SK-N-DZ (cell line): ENCODE measurements at regions not wholly inside any gene's neighbourhood (a gene's known extent, or its start where the extent isn't known, plus 50 kb on each side); places are given as distances from the start of the nearest gene placed in this dataset.
"Not testable (repeated sequence)": the region's sequence is repeated elsewhere in the genome, so short reads cannot be mapped to it uniquely, and the experiment has no call there.

Experiments used
- DNase-seq: peaks from one replicate; pipeline ENCODE4 v3.0.0-alpha.2; 2015; ENCODE audit warnings: low spot score

GRCh38 chr5:56733580-56733979 lies 81.8 kb upstream of the MAP3K1 start:
- DNase-seq: no peak

DNA sequence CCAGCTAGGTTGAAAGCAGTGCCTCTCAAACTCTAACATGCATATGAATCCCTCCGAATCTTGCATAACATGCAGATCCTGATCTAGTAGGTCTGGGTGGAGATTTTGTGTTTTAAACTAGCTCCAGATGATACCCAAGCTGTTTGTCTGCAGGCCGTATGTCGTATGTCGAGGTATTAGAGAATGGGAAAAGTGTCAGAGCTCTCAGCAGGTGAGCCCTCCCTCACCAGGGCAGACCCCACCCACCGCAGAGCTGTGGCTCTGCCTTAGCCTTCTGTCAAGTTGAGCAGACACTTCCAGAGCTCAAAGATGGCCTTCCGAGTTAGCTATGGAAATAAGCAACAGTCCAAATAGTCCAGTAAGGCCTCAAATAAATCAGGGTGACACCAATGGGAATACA lies 83.2 kb upstream of the MAP3K1 start:
- no peak for DNase-seq

GRCh38 chr5:56731473-56731872 lies 83.9 kb upstream of the MAP3K1 start:
- DNase-seq: not testable (repeated sequence)

DNA sequence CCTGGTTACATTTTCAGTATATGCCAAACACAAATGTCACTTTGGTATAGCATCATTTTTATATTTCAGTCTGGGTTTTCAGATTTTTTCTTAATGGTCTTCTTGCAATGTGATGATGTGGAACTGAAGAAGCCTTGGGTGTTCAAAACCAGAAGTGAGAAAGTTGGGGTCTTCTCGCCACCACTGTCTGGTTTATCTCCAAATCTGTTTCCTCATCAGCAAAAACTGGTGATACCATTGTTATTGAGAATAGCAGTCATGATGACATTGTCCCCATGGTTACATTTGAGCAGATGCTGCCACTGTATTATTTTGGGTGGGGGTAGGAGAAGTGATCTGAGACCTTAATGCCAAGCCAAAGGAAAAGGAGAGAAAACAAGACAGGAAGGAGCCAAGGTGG lies 85.9 kb upstream of the MAP3K1 start:
- DNase-seq: no peak

GRCh38 chr5:56725711-56726411 lies 89.5 kb upstream of the MAP3K1 start:
- no peak for DNase-seq

GRCh38 chr5:56724857-56725256 lies 90.5 kb upstream of the MAP3K1 start:
- DNase-seq: not testable (repeated sequence)

DNA sequence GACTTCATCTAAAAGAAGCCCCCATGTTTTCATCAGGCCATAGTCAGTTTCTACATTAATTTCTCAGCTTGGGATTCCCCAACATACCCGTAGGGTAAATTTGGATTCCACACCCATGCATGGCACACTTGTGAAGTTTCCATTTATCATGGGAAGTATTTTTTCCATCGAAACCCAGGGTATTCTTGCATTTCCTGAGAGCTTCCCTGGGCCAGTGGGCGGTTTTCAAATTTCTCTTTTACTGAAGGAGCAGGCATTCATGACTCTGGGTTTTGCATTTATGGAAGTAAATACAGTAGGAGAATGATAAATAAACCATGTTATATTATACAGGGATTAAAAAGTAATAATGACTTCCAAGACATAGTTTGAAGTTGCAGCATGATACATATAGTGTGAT lies 93.0 kb upstream of the MAP3K1 start:
- no peak for DNase-seq

- DNase-seq: no peak
Observed at GRCh38 chr5:56717253-56717987, 97.9 kb upstream of the MAP3K1 start.

- DNase-seq: no peak
Observed at GRCh38 chr5:56715986-56716385, 99.4 kb upstream of the MAP3K1 start.

GRCh38 chr5:56712895-56713591 lies 102.3 kb upstream of the MAP3K1 start:
- no peak for DNase-seq

GRCh38 chr5:56710826-56711590 lies 104.3 kb upstream of the MAP3K1 start:
- no peak for DNase-seq

- DNase-seq: no peak
Observed at GRCh38 chr5:56706504-56706903, 108.8 kb upstream of the MAP3K1 start.

GRCh38 chr5:56705217-56705616 lies 110.1 kb upstream of the MAP3K1 start:
- no peak for DNase-seq

GRCh38 chr5:56703952-56704351 lies 111.4 kb upstream of the MAP3K1 start:
- DNase-seq: no peak

- no peak for DNase-seq
Observed at GRCh38 chr5:56700711-56701110, 114.6 kb upstream of the MAP3K1 start.

- no peak for DNase-seq
Observed at GRCh38 chr5:56699538-56699937, 115.8 kb upstream of the MAP3K1 start.

DNA sequence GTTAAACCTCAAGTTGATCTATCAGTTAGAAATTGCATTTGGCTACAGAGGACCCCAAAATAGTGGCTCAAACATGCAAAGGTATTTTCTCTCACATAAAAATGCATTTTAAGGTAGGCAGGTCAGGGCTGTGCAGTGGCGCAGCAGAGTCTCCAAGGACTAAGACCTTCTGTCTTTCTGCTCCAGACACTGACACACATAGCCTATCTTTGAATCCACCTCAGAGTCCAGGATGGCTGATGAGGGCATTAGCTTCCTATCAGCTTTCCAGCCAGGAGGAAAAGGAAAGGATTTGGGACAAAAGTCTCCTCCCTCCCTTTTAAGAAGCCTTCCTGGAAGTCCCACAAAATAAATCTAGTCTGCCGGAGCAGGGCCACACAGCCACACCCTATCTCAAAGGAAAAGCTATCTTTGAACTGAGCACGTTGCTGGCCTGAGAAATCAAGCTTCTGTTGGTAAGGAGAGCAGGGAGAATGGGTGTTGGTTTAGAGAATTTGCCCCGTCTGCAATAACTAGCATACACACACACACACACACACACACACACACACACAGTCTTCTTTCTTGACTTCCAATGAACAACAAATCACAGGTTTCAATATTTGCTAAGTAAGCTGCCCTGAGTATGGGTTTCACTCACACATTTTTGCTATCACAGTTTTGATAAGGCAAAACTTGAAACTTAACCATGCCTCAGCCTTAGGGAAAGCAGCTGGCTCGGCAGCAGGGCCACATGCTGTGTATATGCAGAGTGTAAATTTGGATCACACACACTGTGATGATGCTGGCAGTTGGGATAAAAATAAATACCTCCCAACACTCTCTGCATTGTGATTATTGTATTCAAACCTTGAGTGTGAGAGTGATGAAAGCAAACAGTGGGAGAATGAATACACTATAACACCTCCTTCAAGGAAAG lies 116.6 kb upstream of the MAP3K1 start:
- DNase-seq: no peak

DNA sequence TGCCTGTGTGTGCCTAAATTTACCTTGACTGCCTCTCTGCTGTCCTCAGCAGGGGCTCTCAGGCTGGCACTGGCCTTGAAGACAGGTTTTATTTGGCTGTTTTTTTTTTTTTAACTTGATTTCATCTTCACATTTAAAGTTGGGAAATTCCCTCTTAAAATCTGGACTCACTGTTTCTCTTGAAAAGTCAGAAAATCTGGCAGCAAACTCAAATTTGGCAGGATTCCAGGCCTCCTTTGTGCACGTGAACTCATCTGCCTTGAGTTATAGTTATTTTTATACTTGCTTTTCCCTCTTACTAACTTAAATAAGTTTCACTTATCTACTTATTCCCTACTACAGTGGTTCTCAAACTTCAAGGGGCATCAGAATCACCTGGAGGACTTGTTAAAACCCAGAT lies 118.4 kb upstream of the MAP3K1 start:
- no peak for DNase-seq

DNA sequence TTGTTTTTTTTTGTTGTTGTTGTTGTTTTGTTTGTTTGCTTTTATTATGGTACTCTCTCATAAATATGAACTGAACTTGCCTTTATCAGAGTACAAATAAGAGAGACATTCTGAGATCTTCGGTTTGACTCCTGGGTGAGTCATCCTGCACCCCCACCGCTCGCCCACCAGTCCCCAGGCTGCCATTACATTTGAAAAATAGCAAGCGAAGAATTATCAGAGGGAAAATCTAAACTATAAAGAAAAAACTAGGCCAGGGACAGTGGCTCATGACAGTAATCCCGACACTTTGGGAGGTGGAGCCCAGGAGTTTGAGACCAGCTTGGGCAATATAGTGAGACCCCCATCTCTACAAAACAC lies 122.1 kb upstream of the MAP3K1 start:
- DNase-seq: no peak

DNA sequence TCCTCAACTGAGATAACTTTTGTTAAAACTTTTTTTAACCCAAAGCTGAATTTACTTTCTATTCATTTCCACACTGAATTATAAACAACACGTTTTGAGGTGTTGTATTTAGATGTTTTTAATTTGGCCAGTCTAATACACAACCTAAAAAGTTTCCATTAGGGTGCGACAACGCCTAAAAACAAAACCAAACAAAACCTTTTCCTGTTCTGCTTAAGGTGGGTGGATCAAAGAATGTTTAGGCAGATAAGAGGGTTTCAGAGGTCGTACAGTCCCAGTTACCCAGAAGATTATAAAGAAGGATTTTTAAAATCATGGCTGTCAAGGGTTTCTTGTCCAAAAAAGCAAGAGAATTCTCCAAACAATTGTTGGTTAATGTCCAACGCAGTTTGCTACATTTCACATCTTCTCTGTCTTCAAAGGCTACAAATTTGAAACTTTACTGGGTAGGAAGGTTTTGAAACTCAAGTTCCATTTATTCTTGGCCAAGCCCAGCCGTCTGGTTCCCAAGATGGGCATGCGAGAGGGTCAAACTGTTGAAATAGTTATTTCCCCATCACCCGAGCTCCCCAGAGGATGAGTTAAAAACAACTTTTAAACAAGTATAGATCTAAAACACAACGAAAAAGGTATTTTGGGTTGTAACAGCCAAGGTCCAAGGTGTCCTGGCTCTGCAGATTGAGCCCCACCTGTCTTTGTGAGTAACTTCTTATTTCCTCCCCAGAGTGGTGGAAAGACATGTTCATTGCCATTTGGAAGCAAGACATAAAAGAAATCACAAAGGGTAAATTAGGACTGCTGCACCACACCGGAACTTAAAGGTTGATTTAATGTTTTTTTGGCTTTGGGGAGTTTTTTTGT lies 122.8 kb upstream of the MAP3K1 start:
- no peak for DNase-seq
